Cardiac muscle cell (in vitro differentiated cells and primary cell): ENCODE measurements at regions not wholly inside any gene's neighbourhood (a gene's known extent, or its start where the extent isn't known, plus 50 kb on each side); places are given as distances from the start of the nearest gene placed in this dataset.

ENCODE experiments used
- DNase-seq, 2 donors: peaks; one replicate each; pipeline versions ENCODE4 v3.0.0 to v3.0.0-alpha.2; 2010 to 2017; ENCODE audit warnings: low read depth in 1 of 2, low spot score in 1 of 2
- H3K27ac ChIP-seq: fragments of 200-600 bp; sonication (generic); 2 replicates; pipeline ENCODE4 v1.5.1; 2016
- H3K27me3 ChIP-seq: fragments of 200-600 bp; sonication (generic); 2 replicates; pipeline ENCODE4 v1.6.0; 2016; ENCODE audit warnings: control low read depth
- H3K36me3 ChIP-seq: fragments of 200-600 bp; sonication (generic); 2 replicates; pipeline ENCODE4 v1.5.1; 2016; ENCODE audit warnings: control low read depth
- H3K4me1 ChIP-seq: fragments of 200-600 bp; sonication (generic); 2 replicates; pipeline ENCODE4 v1.8.1; 2017; ENCODE audit warnings: low read depth, mild to moderate bottlenecking, mixed run types
- H3K4me3 ChIP-seq: fragments of 200-600 bp; sonication (generic); 2 replicates; pipeline ENCODE4 v1.5.1; 2016; ENCODE audit warnings: mild to moderate bottlenecking
- H3K9me3 ChIP-seq: fragments of 200-600 bp; sonication (generic); 2 replicates; pipeline ENCODE4 v1.5.1; 2017; ENCODE audit warnings: low read depth, mild to moderate bottlenecking, control low read depth
- TF ChIP-seq, protein P1 (sequence below): IDR thresholded peaks from 2 replicates; pipeline ENCODE4 v1.5.1; 2012; ENCODE audit warnings: low read depth, mild to moderate bottlenecking, low read length

DNA sequence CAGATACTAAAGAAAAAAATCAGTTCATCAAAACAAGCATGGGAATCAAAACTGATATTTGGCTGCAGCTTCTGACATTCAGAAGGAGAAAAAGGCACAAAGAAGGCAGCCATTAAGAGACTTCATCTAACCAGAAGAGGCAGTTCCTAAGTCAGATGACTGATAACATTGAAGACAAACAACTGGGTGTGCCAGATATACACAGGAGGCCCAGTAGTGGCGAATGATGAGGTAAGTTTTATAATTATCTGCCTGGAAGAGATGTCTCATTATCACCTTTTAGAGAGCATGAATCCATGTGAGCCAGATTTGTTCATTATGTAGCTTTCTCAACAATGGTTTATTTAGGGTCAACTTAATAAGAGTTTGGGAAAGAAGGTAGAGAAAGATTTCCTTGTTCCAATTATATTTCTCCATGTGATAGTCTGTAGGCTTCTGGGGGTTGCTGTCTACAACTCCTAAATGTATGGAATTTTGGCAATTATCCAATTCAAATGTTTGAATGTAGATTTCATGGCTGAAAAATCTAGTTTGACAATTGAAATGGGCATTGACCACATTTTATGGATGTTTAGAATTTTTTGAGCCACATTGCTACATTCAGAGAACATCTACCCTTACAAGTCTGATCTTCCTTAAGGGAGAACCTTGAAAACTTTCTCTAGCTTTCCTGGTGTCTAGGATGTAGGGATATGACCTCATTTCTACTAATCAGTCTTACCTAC lies 50.4 kb upstream of the RASGRF1 start:
- Histone ChIP-seq H3K4me3 (no peak overlapping the region), H3K4me1 (no peaks in the 10 kb centered on the region), H3K27me3 (no peaks in the 10 kb centered on the region), H3K9me3 (no peaks in the 10 kb centered on the region), H3K27ac (no peak overlapping the region), H3K36me3 (no peaks in the 10 kb centered on the region)
- TF ChIP-seq, protein P1, sequence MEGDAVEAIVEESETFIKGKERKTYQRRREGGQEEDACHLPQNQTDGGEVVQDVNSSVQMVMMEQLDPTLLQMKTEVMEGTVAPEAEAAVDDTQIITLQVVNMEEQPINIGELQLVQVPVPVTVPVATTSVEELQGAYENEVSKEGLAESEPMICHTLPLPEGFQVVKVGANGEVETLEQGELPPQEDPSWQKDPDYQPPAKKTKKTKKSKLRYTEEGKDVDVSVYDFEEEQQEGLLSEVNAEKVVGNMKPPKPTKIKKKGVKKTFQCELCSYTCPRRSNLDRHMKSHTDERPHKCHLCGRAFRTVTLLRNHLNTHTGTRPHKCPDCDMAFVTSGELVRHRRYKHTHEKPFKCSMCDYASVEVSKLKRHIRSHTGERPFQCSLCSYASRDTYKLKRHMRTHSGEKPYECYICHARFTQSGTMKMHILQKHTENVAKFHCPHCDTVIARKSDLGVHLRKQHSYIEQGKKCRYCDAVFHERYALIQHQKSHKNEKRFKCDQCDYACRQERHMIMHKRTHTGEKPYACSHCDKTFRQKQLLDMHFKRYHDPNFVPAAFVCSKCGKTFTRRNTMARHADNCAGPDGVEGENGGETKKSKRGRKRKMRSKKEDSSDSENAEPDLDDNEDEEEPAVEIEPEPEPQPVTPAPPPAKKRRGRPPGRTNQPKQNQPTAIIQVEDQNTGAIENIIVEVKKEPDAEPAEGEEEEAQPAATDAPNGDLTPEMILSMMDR, result no peak
- no peak for DNase-seq
